Stimulated activated naive CD8-positive, alpha-beta T cell treated with anti-CD3 and anti-CD28 coated beads, Interleukin-15, Interleukin-2, amounts not matched to agents 100 ng/mL and 50 ng/mL, for 24 hours (primary cell): ENCODE measurements at regions not wholly inside any gene's neighbourhood (a gene's known extent, or its start where the extent isn't known, plus 50 kb on each side); places are given as distances from the start of the nearest gene placed in this dataset.
"Not testable (repeated sequence)": the region's sequence is repeated elsewhere in the genome, so short reads cannot be mapped to it uniquely, and the experiment has no call there.

ENCODE experiments used
- H3K27ac Mint-ChIP-seq: one replicate; pipeline ENCODE4 v1.8.0; 2021; ENCODE audit warnings: mild to moderate bottlenecking, mixed read lengths
- H3K27me3 Mint-ChIP-seq: one replicate; pipeline ENCODE4 v1.8.0; 2021; ENCODE audit warnings: mixed read lengths
- H3K36me3 Mint-ChIP-seq: one replicate; pipeline ENCODE4 v1.8.0; 2021; ENCODE audit warnings: low read depth, mixed read lengths
- H3K4me1 Mint-ChIP-seq: one replicate; pipeline ENCODE4 v1.8.0; 2021; ENCODE audit warnings: low read depth, mixed read lengths
- H3K4me3 Mint-ChIP-seq: one replicate; pipeline ENCODE4 v1.8.0; 2021; ENCODE audit warnings: mild to moderate bottlenecking, mixed read lengths
- H3K9me3 Mint-ChIP-seq: one replicate; pipeline ENCODE4 v1.8.0; 2021; ENCODE audit warnings: mixed read lengths

DNA sequence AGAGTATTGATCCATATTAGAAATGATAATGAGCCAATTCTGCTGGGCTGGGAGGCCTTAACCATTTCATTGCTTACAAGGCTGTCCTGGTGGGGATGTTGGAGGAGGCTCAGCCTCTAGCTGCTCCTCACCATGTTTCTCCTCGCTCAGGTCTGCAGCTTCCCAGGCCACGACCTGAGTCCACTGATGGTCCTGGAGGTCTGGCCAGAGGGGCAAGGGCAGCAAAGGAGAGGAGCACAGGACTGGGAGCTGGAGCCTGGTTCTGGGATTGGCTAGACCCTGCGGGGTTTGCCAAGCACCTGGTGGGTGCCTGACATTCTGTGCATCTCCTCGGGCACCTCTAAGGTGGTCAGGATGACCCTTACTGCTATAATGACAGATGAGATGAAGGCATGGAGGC, 92.6 kb downstream of the KIF26A start:
- H3K4me3 Mint-ChIP-seq = no peak overlapping the region
- no peaks in the 10 kb centered on the region for H3K27me3 Mint-ChIP-seq
- H3K9me3 Mint-ChIP-seq = peaks cover 11% of the 10 kb centered on the region
- H3K36me3 Mint-ChIP-seq = peaks cover 8% of the 10 kb centered on the region
- H3K4me1 Mint-ChIP-seq = peaks cover 7% of the 10 kb centered on the region
- H3K27ac Mint-ChIP-seq = no peak overlapping the region

DNA sequence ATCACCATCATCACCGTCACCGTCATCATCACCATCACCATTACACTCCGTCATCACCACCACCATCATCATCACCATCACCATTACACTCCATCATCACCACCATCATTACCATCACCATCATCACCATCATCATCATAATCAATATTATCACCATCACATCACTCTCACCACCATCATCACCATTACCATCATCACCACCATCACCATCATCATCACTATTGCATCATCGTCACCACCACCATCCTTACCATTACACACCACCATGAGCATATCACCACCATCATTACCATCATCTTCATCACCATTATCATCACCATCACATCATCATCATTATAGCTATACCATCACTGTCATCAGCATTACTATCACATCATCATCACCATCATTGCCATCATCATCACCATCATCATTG, 93.7 kb downstream of the KIF26A start:
- H3K27me3 Mint-ChIP-seq = no peaks in the 10 kb centered on the region
- H3K4me3 Mint-ChIP-seq = no peak overlapping the region
- peaks cover 7% of the 10 kb centered on the region for H3K4me1 Mint-ChIP-seq
- H3K36me3 Mint-ChIP-seq = peaks cover 8% of the 10 kb centered on the region
- peaks cover 19% of the 10 kb centered on the region for H3K9me3 Mint-ChIP-seq
- H3K27ac Mint-ChIP-seq = no peak overlapping the region

DNA sequence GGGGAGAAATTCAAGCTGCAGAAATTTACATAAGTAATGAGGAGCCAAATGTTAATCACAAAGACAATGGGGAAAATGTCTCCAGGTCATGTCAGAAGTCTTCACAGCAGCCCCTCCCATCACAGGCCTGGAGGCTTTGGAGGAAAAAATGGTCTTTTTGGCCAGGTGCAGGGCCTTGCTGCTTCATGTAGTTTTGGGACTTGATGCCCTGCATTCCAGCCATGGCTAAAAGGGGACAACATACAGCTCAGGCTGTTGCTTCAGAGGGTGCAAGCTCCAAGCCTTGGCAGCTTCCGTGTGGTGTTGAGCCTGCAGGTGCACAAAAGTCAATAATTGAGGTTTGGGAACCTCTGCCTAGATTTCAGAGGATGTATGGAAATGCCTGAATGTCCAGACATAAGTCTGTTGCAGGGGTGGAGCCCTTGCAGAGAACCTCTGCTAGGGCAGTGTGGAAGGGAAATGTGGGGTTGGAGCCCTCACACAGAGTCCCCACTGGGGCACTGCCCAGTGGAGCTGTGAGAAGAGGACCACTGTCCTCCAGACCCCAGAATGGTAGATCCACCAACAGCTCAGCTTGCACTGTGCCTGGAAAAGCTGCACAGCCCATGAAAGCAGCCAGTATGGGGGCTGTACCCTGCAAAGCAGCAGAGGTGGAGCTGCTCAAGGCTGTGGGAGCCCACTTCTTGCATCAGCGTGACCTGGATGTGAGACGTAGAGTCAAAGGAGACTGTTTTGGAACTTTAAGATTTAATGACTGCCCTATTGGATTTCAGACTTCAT, 95.8 kb downstream of the KIF26A start:
- not testable (repeated sequence) for H3K4me3 Mint-ChIP-seq

DNA sequence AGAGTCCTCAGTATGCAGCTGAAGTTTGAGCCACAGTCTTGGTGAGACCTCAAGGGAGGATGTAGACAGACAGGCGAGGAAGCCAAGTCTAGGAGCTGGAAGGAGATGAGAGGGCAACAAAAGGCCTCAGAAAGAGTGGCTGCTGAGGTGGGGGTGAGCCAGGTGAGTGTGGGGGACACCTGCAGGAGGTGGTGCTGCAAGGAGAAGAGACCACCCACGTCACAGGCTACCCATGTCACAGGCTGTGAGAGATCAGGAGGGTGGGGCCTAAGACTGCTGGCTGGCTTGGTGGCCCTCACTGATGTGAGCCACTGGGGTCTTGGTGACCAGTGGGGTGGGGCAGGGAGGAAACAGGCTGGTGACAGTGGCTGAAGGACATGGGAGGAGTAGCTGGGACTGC, 97.3 kb downstream of the KIF26A start:
- peaks cover 8% of the 10 kb centered on the region for H3K36me3 Mint-ChIP-seq
- H3K4me1 Mint-ChIP-seq = no peaks in the 10 kb centered on the region
- peaks cover 25% of the 10 kb centered on the region for H3K9me3 Mint-ChIP-seq
- H3K27ac Mint-ChIP-seq = no peak overlapping the region
- peaks cover 3% of the 10 kb centered on the region for H3K27me3 Mint-ChIP-seq
- no peak overlapping the region for H3K4me3 Mint-ChIP-seq

More for the DNA sequence above, 95.8 kb downstream of the KIF26A start:
- not testable (repeated sequence) for H3K27me3 Mint-ChIP-seq, H3K27ac Mint-ChIP-seq, H3K36me3 Mint-ChIP-seq, H3K4me1 Mint-ChIP-seq
- H3K9me3 Mint-ChIP-seq = peaks cover 25% of the 10 kb centered on the region

DNA sequence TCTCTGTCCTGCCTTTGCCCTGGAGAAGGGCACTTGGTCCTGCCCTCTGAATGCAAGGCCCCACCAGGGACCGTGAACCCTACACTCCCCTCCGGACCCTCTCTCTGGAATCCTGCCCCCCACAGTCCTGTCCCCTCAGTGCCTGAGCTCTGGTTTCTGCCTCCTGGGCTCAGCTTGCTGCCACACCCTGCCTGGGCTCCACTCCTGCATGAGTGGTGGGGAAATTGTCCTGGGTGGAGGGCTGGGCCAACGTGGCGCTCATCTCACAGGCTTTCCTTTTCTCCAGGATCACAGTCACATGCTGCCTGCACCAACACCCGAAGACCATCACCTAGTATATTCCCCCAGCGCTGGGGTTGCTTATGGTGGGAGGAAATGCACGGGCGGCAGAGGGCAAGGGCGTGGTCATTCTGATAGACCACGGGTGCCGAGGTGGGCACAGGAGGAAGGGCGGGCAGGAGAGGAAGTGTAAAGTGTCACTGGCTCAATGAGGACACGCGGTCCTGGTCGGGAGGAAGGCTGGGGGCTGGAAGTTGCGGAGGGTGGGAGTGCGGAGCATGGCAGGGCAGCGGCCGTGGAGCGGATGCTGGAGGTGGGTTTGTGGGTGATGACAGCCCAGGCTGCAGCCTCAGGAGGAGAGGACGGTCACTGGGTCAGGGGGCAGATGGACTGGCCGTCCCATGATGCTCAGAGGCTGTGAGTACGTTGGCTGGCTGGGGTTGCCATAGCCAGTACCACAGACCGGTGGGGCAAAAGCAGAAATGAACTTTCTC, 99.5 kb downstream of the KIF26A start:
- peaks cover 8% of the 10 kb centered on the region for H3K36me3 Mint-ChIP-seq
- H3K27me3 Mint-ChIP-seq = peaks cover 4% of the 10 kb centered on the region
- no peaks in the 10 kb centered on the region for H3K4me1 Mint-ChIP-seq
- peaks cover 25% of the 10 kb centered on the region for H3K9me3 Mint-ChIP-seq
- H3K27ac Mint-ChIP-seq = no peak overlapping the region
- H3K4me3 Mint-ChIP-seq = no peak overlapping the region

DNA sequence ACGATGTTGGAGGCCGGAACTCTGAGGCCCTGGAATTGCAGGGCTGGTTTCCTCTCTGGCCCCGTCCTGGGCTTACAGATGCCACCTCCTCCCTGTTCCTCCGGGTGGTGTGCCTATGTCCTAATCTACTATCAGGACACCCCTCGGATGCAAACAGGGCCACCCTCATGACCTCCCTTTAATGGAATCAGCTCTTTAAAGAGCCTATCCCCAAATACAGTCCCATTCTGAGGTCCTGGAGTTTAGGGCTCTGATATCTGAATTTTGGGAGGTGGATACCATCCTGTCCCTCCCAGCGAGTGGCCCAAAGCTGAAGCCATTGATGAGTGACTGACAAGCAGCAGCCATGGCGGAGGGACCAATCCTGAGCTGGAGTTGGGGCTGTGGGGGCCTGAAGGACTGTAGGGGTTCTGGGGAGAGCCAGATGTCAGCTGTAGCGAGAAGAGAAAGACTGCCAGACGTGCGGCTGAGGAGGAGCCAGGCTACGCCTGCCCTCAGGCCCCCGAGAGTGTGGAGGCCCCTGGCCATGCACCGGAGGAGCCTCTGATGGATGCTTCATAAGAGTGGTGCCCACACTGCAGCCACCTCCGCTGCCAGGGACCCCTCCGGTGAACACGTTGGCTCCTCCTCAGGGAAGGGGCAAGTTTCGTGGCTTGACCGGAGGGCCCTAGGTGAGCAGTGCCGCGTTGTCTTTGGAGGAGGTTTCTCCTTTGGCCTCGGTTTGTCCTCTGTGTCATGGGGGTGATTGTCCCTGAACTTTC, 100.2 kb downstream of the KIF26A start:
- Mint-ChIP-seq H3K27me3 (peaks cover 4% of the 10 kb centered on the region), H3K4me3 (no peak overlapping the region), H3K4me1 (no peaks in the 10 kb centered on the region), H3K36me3 (peaks cover 4% of the 10 kb centered on the region), H3K27ac (no peak overlapping the region), H3K9me3 (peaks cover 24% of the 10 kb centered on the region)

DNA sequence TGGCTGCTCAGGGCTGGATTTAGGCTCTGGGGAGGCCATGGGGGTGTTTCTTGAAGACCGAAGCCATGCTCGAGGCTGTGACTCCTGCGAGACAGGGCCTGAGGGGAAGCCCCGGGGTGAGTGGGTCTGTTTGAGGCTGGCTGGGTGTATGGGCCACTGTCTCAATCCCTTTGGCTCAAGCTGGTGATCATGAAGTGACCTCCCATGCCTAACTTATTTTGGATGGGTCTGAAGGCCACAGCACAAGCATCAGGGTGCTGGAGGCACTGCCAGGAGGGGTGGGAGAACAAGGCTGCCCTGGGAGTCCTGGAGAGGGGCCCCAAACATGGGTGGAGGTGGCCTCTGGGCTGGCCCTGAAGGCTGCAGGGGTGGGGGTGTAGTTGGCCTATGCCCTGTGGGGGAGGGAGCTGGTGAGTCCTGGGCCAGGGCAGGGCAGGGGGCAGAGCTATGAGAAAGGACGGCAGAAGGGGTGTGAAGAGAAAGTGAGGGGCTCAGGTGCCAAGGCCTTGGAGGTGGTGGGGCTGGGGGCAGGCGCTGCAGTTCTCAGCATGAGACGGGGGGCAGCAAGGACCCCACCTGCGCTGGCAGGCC, 100.9 kb downstream of the KIF26A start:
- Mint-ChIP-seq H3K27ac (no peak overlapping the region), H3K27me3 (peaks cover 4% of the 10 kb centered on the region), H3K36me3 (no peaks in the 10 kb centered on the region), H3K9me3 (peaks cover 21% of the 10 kb centered on the region), H3K4me3 (no peak overlapping the region), H3K4me1 (no peaks in the 10 kb centered on the region)

DNA sequence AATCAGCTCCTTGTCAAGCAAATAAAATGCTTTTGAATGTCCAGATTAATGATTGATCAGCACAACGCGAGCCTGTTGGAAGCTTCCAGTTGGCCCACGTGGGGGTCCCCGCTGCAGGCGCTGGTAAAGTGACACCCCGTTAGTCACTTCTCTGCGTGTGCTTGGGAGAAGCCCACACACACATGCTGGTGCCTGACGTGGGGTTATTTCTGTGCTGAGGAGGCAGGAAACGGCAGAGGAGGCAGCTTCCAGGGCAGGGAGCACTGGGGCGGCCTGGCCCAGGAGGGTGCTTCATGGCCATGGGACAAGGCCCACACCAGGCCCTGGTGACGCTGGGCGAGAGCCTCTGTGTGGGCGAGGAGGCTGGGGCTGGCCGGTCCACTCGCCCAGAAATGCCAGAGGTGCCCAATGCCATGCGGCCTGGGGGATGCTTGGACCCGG, 101.5 kb downstream of the KIF26A start:
- Mint-ChIP-seq H3K36me3 (no peaks in the 10 kb centered on the region), H3K9me3 (peaks cover 21% of the 10 kb centered on the region), H3K4me1 (no peaks in the 10 kb centered on the region), H3K27ac (no peak overlapping the region), H3K27me3 (peaks cover 4% of the 10 kb centered on the region), H3K4me3 (no peak overlapping the region)

DNA sequence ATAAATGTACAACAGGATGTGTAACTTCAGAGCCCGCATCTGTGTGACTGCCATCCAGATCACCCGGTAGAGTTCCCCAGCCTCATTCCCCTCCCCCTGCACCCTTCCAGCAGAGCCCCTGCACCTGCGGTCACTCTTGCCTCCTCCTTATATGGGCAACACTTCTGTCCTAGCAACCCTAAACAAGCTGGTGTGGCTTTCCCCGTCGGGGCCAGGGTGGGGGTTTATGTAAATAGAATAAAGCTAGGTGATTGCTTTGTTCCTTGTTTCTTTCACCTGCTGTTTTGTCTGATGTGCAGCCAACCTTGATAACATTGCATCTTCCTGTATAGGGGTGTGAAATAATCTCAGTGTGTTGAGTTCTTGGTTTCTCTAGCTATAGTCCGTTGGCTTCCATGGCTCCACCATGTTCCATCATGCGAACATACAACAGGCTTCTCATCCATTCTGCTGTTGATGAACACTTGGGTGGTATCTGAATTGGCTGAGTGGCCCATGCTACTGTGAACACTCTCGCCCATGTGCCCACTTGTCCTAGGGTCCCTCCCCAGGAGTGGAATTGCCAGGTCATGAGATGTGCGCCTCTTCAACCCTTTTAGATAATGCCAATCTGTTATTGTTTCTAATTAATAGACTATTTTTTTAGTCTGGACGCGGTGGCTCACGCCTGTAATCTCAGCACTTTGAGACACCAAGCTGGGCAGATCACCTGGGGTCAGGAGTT, 102.2 kb downstream of the KIF26A start:
- Mint-ChIP-seq H3K36me3 (no peaks in the 10 kb centered on the region), H3K4me1 (no peaks in the 10 kb centered on the region), H3K9me3 (peaks cover 22% of the 10 kb centered on the region), H3K4me3 (no peak overlapping the region), H3K27me3 (peaks cover 4% of the 10 kb centered on the region), H3K27ac (no peak overlapping the region)

DNA sequence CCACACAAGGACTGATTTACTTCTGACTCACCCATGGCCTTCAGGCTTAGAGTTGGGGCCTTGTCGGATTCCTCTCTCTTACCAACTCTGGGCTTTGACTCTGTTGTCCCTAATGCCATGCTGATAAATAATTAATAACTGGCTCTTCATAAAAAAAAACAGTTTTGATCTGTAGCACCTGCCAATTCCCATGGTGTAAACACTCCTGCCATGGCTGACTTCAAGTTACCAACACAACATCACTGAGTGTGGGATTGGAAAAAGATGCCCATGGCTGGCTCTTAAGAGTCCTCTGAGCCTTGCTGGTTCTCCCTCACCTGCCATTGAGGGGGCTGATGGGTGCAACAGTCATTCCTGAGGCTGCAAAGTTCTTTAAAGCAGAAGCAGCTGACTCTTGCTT, 104.8 kb downstream of the KIF26A start:
- Mint-ChIP-seq H3K27me3 (peaks cover 4% of the 10 kb centered on the region), H3K4me1 (no peaks in the 10 kb centered on the region), H3K27ac (no peak overlapping the region), H3K4me3 (no peak overlapping the region), H3K36me3 (no peaks in the 10 kb centered on the region), H3K9me3 (peaks cover 7% of the 10 kb centered on the region)

DNA sequence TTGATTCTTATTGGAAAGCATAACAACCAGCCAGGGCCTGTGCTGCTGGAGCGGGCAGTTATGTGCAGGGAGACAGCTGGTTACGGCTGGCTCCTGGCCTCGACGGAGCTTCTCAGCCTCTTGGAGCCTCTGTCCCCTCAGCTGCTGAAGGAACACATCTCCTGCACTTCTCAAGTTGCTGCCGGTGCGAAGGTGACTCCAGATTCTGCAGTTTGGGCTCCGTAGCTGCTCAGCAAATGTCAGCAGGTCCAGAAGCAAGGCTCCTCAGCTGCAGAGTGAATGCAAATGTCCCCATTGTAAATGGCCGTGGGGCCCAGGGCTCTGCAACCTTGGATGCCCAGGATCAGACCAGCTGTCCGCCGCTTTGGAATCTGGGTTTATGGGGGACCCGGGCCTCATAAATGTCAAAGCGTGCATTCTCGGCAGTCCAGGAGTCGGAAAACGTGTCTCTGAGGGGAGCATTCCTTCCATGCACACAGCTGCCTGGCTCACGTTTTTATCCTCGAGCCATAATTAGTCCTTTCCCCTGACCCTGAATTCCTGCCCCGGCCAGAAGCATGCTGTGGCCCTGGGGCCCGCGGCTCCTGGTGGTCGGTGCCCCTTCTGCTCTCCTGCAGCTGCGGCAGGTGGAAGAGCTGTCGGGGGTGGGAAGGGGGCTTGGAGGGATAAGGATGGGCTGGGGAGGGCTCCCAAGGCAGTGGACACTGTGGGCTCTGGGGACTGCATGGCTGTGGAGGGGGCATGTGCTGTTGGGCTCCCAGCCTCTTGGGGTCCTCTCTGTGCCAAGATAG, 106.0 kb downstream of the KIF26A start:
- Mint-ChIP-seq H3K27ac (no peak overlapping the region), H3K4me3 (no peak overlapping the region), H3K4me1 (no peaks in the 10 kb centered on the region), H3K36me3 (no peaks in the 10 kb centered on the region), H3K9me3 (peaks cover 7% of the 10 kb centered on the region), H3K27me3 (peaks cover 4% of the 10 kb centered on the region)

DNA sequence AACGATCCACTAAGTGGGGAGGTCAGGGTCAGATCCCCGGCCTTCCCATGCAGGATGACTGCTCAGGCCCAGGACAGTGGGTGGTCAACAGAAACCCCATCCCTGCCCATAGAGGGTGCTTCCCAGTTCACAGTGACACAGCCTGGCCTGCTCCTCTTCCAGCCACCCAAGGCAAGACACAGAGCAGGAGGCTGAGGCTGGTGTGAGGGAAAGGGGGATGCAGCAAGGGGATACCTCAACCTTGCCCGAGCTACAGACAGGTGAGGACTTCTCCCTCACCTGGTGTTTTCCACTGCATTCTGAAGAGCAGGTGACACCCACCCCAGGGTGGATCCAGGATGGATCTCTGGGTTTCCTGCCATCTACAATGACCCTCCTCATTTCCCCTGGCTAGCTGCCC, 106.7 kb downstream of the KIF26A start:
- Mint-ChIP-seq H3K4me1 (no peaks in the 10 kb centered on the region), H3K36me3 (no peaks in the 10 kb centered on the region), H3K27ac (no peak overlapping the region), H3K4me3 (no peak overlapping the region), H3K27me3 (peaks cover 4% of the 10 kb centered on the region), H3K9me3 (peaks cover 7% of the 10 kb centered on the region)

DNA sequence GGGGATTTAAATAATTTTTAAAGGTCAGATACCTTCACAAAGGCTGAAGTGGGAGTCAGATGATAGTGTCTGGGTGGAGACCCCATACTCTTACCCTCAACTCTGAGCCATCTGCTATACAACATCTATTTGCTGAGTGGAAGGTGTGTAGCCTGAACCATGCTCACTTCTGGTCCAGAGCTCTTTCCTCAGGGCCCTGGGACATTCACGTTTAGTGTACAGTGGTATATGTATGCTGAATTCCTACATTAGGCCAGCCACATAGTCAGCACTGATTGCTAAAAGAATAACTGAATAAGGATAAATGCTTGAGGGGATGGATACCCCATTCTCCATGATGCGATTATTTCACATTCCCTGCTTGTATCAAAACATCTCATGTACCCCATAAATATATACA, 107.3 kb downstream of the KIF26A start:
- Mint-ChIP-seq H3K9me3 (peaks cover 7% of the 10 kb centered on the region), H3K27ac (no peak overlapping the region), H3K4me1 (no peaks in the 10 kb centered on the region), H3K27me3 (peaks cover under 1% of the 10 kb centered on the region), H3K36me3 (no peaks in the 10 kb centered on the region), H3K4me3 (no peak overlapping the region)
